ENCODE measurements at regions not wholly inside any gene's neighbourhood (a gene's known extent, or its start where the extent isn't known, plus 50 kb on each side); places are given as distances from the start of the nearest gene placed in this dataset.

- H3K4me3 ChIP-seq: no peak overlapping the region
- H3K9me3 ChIP-seq: no peaks in the 10 kb centered on the region
- 37 to 55% (median 48%) methylated on average over 3 of the region's 3 CpGs for WGBS, 5 donors
- no peaks in the 10 kb centered on the region for H3K36me3 ChIP-seq
- intact Hi-C loops (cut with DNase I; ENCODE audit: low total_unique reads): no loop called here
- no peak overlapping the region for H3K27ac ChIP-seq
- no peak for TF ChIP-seq POLR2A (IDR thresholded peaks at IDR 0.05)
- DNase-seq: no peak
- no peaks in the 10 kb centered on the region for H3K27me3 ChIP-seq (replicated peaks in 1 of 7)
- peaks cover 0 to 3% (median 0%) of the 10 kb centered on the region in 6 donors for H3K4me1 ChIP-seq
Measured at GRCh38 chr6:118740372-118740771, 89.0 kb upstream of the CEP85L start.

DNA sequence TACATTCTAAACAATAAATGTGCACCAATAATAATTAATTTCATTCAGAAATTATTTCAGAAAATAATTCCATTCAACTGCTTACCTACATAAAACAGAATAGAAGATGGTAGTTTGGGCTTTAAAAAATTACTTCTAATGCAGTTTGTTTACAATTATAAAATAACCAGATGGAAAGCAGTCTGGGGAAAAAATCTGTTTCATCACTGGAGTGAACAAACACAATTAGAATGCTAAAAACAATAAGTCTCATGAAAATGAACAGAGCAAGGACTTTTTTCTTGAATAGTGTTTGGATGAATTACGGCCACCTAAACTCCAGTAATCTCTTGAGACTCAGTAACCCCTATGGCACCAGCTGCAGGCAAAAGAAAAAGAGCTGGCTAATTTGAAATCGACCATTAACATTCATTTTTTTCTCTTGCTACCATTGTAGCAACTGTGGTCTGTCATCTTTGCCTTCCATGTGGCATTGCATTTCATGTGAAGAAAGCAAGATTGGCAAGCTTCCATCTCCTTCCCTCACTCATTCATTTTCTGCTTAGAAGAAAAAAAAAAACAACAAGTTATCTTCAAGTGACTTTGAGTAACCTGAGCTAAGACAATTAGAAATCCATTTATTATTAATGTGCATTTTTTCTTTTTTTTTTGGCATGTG, 88.4 kb upstream of the CEP85L start:
- 73 to 88% (median 80%) methylated on average over 2 of the region's 2 CpGs for WGBS, 5 donors
- no peak for TF ChIP-seq POLR2A (IDR thresholded peaks at IDR 0.05)
- TF ChIP-seq, protein P1, sequence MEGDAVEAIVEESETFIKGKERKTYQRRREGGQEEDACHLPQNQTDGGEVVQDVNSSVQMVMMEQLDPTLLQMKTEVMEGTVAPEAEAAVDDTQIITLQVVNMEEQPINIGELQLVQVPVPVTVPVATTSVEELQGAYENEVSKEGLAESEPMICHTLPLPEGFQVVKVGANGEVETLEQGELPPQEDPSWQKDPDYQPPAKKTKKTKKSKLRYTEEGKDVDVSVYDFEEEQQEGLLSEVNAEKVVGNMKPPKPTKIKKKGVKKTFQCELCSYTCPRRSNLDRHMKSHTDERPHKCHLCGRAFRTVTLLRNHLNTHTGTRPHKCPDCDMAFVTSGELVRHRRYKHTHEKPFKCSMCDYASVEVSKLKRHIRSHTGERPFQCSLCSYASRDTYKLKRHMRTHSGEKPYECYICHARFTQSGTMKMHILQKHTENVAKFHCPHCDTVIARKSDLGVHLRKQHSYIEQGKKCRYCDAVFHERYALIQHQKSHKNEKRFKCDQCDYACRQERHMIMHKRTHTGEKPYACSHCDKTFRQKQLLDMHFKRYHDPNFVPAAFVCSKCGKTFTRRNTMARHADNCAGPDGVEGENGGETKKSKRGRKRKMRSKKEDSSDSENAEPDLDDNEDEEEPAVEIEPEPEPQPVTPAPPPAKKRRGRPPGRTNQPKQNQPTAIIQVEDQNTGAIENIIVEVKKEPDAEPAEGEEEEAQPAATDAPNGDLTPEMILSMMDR (IDR thresholded peaks at IDR 0.05 in 8 of 11, conservative IDR thresholded peaks at IDR 0.05 in 3 of 11): no peak
- no peak for TF ChIP-seq POLR2AphosphoS5 (IDR thresholded peaks at IDR 0.05)

GRCh38 chr6:118736440-118736839, 85.0 kb upstream of the CEP85L start:
- Histone ChIP-seq H3K4me1 (no peaks in the 10 kb centered on the region), H3K27me3 (replicated peaks in 1 of 7) (no peaks in the 10 kb centered on the region), H3K27ac (no peak overlapping the region), H3K36me3 (no peaks in the 10 kb centered on the region), H3K9me3 (no peaks in the 10 kb centered on the region), H3K4me3 (no peak overlapping the region)
- 86 to 95% (median 92%) methylated on average over 4 of the region's 4 CpGs for WGBS, 5 donors
- DNase-seq: no peak
- TF ChIP-seq POLR2A (IDR thresholded peaks at IDR 0.05) (no peak), POLR2AphosphoS5 (IDR thresholded peaks at IDR 0.05) (no peak)
- TF ChIP-seq, protein P1 (IDR thresholded peaks at IDR 0.05 in 8 of 11, conservative IDR thresholded peaks at IDR 0.05 in 3 of 11): no peak
- intact Hi-C loops (cut with DNase I; ENCODE audit: low total_unique reads): no loop called here

More for the DNA sequence above, 88.4 kb upstream of the CEP85L start:
- intact Hi-C loops (cut with DNase I; ENCODE audit: low total_unique reads): no loop called here
- DNase-seq: no peak
- Histone ChIP-seq H3K4me3 (no peak overlapping the region), H3K36me3 (no peaks in the 10 kb centered on the region), H3K27me3 (replicated peaks in 1 of 7) (no peaks in the 10 kb centered on the region), H3K4me1 (no peaks in the 10 kb centered on the region), H3K27ac (no peak overlapping the region), H3K9me3 (no peaks in the 10 kb centered on the region)

DNA sequence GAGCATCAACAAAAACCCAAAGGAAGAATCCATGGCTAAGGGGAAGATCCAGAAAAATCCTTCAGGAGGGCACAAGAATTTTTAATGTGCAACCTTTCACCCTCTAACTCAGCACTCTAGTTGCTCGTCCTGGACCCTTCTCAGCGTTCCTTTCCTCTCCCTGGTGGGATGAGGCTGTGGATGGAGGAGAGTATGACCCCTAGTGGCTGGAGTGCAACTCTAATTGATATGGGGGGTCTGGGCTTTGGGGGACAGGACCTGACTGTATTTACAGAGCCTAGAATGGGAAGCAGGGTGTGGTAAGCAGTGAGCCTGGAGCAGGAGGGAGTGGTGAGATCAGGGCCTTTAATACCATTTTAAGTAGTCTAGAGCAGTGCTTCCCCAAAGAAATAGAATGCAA, 83.9 kb upstream of the CEP85L start:
- Histone ChIP-seq H3K27me3 (replicated peaks in 1 of 7) (no peaks in the 10 kb centered on the region), H3K4me3 (no peak overlapping the region), H3K9me3 (no peaks in the 10 kb centered on the region), H3K4me1 (no peaks in the 10 kb centered on the region), H3K27ac (no peak overlapping the region), H3K36me3 (no peaks in the 10 kb centered on the region)
- 17 to 54% (median 40%) methylated on average over 2 of the region's 2 CpGs for WGBS, 5 donors
- intact Hi-C loops (cut with DNase I; ENCODE audit: low total_unique reads): no loop called here
- TF ChIP-seq POLR2A (IDR thresholded peaks at IDR 0.05): no peak
- TF ChIP-seq, protein P1 (IDR thresholded peaks at IDR 0.05 in 8 of 11, conservative IDR thresholded peaks at IDR 0.05 in 3 of 11): peak in 8 of 11 experiments; percentile 9 to 55 (median 42)
- DNase-seq: no peak
